ENCODE measurements at regions not wholly inside any gene's neighbourhood (a gene's known extent, or its start where the extent isn't known, plus 50 kb on each side); places are given as distances from the start of the nearest gene placed in this dataset.

DNA sequence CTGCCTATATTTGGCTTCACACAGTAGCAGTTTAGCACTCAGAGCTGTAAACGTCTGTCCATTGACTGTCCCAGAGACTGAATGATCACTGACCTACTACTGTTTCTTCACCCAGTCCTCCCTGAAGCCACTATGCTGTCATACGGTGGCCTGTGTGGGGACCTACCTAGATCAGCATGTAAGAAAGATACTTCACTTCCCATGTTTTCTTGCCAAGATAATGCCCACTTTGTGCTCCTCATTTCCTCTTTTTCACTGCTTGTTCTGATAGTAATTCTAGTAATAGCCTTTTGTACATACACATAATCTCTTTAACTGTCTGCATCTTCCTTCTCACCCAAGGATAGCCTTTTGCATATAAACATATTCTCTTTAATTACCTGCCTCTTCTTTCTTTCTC is 109.9 kb upstream of the TIAM2 start:
- no peak for DNase-seq (ENCODE audit: low read depth in 2 of 2)

DNA sequence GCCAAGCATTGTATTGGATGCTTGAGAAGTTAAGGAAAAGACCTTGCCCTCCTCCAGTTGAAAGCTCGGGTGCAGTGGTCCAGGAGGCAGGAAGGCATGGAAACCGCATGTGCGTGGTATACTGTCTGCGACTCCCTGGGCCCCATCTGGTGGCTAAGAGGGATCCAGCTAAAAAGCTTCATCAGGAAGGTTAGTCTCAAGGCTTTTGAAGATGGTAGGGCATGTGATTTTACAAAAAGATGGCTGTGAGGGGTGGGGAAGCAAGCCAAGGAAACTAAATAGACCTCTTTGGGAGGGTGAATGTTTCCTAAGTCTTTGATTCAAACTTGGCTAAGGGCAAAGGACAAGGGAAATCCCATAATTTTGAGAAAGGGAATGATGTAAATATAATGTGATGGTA is 109.1 kb upstream of the TIAM2 start:
- no peak for DNase-seq (ENCODE audit: low read depth in 2 of 2)

DNA sequence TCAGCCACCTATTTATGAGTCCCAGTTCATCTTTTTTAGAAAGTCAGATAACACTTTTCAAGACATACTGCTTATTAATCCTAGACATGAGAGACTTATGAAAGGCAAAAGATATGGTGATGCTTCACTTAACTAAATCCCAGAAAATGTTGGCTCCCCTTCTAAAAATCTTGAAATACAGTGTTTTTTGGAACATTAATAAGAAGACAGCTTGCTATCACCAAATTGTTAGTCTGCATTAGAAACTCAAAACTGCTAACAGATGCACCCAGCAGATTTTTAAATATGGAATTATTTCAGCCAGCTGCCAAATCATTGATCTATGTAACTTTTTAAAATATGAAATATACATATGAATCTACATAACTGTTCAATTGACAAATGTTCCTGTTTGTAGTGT is 108.6 kb upstream of the TIAM2 start:
- no peak for DNase-seq (ENCODE audit: low read depth in 2 of 2)

DNA sequence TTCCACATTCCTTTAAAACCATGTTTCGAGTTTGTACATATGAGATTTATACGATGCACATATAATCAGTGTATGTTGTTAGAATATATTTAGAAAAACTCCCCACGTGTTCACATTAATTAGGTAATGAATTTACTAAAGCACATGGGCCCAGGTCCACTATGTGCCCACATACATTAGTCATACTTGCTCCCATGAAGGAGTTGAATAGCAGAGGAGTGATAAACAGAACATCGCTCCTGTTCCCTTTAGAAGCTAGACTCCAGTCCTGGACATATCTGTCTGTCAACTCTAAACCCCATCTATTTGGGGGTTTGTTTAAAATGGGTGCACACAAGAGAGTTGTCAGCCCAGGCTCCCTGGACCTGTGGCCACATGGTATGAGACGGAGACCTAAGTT is 108.1 kb upstream of the TIAM2 start:
- no peak for DNase-seq (ENCODE audit: low read depth in 2 of 2)

DNA sequence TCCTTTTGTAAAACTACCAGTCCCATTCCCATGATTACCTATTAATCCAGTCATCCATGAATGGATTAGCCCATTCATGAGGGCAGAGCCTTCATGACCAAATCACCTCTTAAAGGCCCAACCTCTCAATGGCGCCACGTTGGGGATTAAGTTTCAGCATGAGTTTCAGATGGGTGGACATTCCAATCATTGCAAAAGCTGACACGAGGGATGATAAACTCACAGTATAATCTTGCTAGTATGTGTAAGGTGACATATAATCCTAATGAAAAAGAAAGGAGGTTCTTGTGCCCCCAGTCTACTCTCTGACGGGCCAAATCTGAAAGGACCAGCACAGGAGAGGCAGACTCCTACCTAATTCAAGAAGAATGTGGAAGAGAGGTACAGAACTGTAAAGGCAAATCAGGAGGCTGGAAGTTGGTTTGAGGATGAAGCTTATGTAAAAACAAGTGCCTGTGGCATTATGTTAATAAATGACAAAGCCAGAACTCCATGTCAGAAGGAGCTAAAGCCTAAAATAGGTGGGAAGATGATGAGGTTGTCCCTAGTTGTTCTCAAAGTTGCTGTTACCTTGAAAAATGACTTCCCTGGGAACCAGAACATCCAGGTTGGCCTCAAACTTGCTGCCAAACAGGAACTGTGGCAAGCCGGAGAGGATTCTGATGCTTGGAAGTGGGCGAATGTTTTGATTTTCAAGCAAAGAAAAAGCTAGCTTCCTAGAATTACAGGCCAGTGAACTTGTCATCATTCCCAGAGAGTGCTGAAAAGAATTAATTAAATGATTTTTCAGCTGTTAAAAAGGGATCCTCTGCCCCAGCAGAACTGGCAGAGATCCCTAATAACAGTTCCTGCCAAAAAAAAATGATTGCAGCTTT is 106.5 kb upstream of the TIAM2 start:
- DNase-seq (ENCODE audit: low read depth in 2 of 2), result no peak

DNA sequence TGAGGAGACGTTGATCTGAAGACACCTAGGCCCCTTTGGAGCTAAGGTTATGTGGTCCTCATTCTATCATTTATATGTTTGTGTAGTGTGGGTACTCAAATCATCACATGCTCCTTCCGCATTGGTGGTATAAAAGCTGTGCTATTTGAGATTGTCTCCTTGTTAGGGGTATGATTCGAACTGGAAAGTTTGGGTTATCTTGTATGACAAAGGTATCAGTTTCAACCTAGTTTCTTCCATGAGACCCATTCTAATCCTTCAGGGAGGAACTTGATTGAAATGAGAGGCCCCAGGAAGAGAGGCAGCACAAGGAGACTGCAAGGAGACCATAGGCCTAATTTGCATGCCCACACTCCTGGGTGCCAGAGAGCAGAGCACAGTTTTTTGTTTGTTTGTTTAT is 104.2 kb upstream of the TIAM2 start:
- no peak for DNase-seq (ENCODE audit: low read depth in 2 of 2)

DNA sequence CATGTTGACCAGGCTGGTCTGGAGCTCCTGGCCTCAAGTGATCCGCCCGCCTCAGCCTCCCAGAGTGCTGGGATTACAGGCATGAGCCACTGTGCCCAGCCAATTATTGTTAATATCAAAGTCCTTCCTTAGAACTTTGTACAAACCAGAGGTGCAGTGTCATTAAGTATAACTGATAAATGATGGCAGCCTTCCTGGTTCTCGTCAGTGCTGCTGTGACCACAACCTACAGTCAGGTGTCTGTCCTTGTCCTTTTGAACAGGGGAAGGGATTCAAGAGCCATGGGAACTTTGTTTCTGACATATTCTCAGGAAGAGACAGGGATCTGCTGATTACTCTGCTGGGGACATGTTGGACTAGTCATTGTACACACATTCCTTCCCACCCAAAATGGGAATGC is 103.2 kb upstream of the TIAM2 start:
- no peak for DNase-seq (ENCODE audit: low read depth in 2 of 2)

DNA sequence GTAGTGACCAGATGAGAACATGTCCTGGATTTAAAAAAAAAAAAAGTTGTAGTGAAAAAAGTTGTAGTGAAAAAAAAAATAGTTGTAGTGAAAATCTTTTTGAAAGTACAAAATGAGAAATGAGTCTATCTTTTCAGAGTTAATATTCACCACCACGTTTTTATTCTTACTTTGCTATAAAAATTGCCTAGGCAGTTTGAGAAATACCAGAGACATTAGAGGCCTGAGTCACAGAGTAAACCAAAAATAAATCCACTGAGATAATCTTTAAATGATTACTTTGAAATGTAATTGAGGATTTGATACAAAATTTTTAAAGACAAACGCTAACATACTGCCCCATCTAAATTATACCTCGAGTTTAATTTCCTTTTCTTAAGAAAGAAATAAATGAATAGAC is 101.2 kb upstream of the TIAM2 start:
- peak in 1 of 2 experiments; percentile 17 for DNase-seq (ENCODE audit: low read depth in 2 of 2)

DNA sequence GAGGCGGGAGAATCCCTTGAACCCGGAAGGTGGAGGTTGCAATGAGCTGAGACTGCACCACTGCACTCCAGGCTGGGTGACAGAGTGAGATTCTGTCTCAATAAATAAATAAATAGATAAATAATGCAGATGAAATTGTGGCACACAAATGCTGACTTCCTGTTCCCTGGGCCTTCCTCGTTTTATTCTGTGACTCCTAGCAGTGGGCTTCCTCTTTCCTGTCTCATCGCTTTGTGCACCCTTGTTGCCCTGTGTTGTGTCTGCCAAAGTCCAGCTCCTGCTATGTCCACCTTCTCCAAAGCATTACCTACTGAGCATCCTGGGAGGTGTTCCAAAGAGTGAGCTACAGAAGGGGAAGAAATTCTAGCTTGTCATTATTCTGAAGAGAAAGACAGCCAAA is 100.2 kb upstream of the TIAM2 start:
- DNase-seq (ENCODE audit: low read depth in 2 of 2), result no peak

DNA sequence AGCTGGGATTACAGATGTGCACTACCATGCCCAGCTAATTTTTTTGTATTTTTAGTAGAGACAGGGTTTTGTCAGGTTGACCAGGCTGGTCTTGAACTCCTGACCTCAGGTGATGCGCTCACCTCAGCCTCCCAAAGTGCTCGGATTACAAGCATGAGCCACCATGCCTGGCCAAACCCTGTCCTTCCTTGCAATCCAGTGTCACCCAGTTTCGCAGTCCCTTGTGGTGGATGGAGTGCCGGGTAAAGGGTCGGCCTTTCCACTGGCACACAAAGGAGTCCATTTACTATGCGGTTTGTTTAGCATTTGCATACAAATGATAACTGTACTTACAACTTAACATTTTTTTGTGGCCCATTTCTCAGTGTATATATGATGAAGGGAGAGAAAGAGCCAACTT is 99.3 kb upstream of the TIAM2 start:
- no peak for DNase-seq (ENCODE audit: low read depth in 2 of 2)

DNA sequence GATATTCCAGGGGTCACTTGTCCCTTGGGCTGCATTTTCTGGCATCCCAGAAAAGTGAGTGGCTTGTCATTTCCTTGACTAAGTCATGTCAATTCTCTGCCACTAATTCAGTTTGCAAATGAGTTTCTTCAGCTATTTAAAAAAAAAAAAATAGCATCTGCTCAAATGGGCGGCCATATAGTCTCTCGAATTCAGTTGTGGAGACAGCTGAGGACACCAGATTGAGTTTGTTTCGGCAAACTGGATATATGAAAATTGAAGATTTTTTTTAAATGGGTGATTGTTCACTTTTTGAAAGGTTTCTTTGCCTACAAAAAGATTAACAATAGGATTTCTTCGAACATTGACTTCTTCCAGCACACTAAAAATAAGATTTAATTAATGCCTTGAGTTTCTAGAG is 96.3 kb upstream of the TIAM2 start:
- no peak for DNase-seq (ENCODE audit: low read depth in 2 of 2)

DNA sequence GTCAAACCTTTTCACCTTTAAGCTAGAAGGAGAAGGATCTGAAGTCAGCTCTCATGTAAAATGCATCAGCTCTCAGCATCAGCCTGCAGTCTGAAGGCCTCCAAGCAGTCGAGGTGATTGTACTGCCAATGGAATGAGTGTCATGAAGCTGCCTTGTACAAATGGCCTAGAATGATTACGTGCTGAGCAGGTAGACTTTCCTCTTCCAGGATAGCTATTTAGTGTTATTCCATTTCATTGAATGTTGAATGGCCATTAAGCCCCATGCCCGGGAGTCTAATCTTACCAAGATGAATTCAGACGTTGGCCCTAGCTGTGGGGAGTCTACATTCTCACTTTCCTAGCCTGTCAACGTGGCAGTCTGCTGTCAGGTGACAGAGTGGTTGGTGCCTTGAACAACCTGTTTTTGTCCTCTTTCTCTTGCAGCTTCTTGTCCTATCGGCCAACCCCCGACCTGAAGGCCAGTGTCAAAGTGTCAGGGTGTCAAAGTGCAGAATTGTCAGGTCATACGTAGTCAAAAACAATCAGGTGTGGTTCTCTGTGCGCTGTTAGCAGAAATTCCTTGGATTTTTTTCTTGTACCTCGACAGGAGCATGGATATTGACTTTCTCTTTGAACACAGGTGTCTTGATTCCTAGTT is 95.2 kb upstream of the TIAM2 start:
- no peak for DNase-seq (ENCODE audit: low read depth in 2 of 2)

DNA sequence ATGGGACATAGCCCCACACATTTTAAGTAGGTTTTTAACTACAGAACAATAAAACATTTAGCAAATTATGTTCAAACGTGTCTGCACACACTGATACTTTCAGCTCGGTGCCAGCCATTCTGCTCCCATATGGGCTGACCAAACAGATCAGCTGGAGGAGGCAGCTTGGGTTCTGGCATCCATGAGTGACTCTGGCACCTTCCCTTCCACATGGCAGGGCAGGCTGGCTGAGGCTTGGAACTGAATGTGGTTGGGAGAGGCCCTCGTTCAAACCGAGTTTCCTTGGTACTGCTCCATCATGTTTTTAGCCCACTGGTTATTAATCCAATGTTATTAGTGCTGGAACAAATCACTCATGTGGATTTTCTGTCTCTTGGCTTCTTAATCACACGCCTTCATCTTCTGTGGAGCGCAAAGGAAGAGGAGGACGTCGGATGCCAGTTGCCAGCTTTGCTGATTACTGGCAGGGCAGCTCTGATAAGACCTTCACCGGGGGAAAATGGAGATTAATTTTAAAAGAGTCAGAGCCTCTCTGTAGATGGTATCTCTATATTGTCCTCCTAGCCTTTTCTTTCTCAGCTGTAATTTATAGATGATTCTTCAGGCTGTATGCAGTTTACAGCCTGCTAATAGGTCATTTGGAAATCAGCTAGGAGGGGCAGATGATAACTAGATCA is 93.1 kb upstream of the TIAM2 start:
- DNase-seq (ENCODE audit: low read depth in 2 of 2), result no peak

DNA sequence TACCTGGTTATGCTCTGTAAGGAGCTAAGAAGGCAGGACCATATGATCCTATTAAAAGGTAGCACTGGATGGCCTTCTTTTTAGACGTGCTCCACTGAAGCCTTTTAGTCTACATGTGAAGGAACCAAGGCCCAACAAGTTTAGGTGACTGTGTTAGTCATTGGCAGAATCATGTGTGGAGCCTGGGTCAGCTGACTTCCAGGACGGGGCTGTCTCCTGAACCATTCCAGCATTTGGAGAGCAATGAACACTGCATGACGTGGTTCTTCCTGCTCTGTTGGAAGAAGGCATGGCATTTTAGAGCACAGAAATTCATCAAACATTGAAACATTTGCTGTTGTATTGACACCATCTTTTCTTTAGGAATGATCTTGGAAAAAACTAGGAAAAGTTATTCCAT is 87.8 kb upstream of the TIAM2 start:
- DNase-seq (ENCODE audit: low read depth in 2 of 2), result no peak

DNA sequence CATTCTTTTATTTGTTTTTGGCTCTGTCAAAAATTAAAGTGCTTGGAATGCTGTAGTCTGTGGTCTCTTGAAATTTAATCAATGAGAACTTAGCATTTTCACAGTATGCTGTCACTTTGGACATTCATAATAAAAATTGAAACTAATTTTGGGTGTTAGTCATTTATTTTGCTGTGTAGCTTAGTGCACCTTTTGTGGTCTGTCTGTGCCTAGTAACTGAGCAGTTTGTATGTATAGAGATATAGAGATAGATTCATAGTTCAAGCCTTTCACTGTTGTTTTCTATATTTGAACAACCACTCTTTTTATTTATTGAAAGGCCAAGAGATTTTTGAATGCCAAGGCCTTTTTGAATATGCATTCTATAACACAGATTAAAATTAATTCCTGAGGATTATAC is 86.4 kb upstream of the TIAM2 start:
- no peak for DNase-seq (ENCODE audit: low read depth in 2 of 2)

DNA sequence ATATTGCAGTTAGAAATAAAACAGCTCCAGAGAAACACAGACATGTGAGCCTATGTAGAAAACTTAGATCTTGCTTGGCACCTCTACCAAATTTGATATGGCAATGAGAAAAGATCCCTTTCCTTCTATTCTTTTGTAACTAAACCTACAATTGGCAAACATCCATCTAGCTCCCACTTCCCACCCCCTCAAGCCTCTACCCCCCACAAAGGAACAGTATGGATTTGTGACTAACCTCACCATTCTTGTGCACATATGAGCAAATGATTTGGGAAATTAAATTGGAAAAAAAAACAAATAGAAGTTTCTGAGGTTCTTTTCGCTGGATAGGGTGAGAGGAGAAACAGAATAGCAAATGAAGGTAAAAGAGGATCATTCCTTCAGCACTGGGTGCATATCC is 85.8 kb upstream of the TIAM2 start:
- DNase-seq (ENCODE audit: low read depth in 2 of 2), result no peak

DNA sequence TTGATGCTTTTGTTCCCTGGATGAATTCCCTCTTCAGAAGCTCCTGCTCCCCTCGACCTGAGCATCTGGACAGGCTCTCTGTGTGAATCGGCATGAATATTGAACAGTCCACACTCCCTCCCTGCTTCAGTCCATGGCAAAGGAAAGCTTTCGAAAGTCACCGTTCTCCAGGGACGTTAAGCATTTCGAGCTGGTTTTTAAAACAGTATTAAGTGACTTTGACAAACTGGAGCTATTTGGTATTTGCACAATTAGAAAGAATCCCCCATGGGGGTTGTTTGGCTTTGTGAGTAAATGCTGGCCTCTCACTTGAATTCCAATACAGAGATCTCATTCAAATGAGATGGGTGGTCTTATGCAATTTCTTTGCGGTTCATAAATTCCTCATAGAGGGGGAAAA is 85.3 kb upstream of the TIAM2 start:
- peak; percentile 80 to 85 for DNase-seq (ENCODE audit: low read depth in 2 of 2)

DNA sequence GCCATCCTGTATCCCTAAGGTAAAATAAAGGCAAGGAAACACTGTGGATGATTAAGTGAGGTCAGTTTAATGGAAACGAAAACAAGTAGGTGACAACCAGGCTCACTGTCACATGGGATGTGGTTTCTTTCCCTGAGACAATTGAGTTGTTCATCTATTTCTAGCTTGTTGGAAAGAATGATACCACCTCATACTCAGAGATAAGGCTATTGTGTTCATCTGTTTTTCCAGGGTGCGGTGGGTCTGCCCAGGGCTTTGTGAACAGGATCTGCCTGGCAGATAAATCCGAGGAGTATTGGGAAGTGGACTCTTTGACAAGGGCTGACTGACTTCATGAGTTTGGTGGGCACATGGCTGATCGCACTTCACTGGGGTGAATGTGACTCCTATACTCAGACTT is 80.8 kb upstream of the TIAM2 start:
- no peak for DNase-seq (ENCODE audit: low read depth in 2 of 2)

DNA sequence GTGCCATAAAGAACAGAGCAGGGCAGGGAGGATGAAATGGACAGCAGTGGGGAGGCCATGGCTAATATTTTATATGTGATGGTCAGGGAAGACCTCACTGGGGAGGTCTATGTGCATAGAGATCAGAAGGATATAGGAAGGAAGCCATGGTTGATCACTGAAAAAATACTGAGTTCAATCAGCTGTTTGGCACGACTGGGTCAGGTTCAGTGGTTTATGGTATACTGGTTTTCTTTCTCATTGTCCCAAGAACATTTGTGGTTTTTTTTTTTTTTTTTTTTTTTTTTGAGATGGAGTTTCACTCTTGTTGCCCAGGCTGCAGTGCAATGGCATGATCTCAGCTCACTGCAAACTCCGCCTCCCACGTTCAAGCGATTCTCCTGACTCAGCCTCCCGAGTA is 78.3 kb upstream of the TIAM2 start:
- no peak for DNase-seq (ENCODE audit: low read depth in 2 of 2)

DNA sequence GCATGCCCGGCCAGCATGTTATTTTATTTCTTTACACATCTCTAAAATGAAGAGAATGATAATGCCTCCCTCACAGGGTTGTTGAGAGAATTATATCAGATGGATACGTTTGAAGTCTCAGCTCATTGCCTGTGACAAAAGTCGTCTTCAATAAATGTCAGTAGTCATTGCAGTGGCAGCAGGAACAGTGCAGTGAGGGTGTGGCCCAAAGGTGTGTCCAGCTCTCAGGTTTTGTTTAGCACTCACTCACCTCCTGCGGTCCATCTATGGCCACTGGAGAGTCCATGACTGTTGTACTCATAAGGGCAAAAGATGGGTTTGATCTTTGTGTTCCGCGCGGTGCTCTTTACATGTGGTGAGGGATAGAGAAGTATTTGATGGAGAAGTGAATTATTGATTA is 77.2 kb upstream of the TIAM2 start:
- no peak for DNase-seq (ENCODE audit: low read depth in 2 of 2)

DNA sequence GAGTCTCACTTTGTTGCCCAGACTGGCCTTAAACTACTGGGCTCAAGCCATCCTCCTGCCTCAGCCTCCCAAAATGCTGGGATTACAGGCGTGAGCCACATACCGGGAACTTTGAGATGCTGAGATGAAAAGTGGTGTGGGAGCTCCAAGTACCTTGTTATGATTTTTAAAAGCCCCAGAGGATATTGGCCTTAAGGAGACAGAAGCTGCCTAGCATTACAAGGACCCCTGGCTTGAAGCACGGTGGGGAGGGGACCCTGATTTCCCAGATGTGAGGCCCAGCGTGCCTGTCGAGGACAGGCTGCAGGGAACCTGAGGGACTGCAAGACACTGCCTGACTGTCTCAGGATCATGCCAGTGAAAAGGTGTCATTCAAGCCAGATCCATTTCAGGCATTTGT is 75.3 kb upstream of the TIAM2 start:
- no peak for DNase-seq (ENCODE audit: low read depth in 2 of 2)

DNA sequence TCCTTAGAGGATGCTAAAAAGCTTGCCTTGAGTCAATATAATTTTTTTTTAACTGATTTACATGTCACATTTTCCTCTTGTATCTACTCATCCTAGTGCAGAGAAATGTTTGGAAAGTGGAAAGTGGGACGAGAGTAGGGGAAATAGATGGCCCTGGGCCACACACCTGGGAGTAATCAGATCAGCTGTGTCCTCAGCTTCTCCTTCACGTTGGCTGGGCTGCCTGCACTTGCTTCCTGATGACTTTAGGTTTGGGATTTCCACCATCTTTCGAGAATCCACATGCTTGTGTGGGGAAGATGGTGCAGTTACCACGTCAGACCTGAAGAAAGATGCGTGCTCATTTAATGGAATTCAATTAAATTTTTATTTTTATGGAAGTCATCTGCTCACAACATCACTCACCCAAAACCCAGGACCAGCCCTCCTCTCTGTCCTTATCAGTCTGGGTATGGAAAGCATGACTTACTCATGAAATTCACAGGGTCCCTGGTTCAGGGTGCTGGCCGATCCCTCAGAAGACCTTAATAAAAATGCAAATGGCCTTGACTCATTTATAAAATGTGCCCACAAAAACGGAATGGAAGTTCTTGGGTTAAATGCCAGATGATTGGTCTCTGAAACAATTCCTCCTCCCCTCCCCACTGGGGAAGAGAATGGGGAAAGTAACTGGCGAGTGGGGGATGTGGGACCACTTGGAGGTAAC is 74.5 kb upstream of the TIAM2 start:
- no peak for DNase-seq (ENCODE audit: low read depth in 2 of 2)
